NCI-H82 (cell line): ENCODE measurements at regions not wholly inside any gene's neighbourhood (a gene's known extent, or its start where the extent isn't known, plus 50 kb on each side); places are given as distances from the start of the nearest gene placed in this dataset.

Source experiments
- DNase-seq: peaks from one replicate; lab custom pipeline; 2025; lab: John Stamatoyannopoulos, UW

GRCh38 chr1:243944429-243945160 lies 94.6 kb upstream of the AKT3 start:
- DNase-seq: no peak

DNA sequence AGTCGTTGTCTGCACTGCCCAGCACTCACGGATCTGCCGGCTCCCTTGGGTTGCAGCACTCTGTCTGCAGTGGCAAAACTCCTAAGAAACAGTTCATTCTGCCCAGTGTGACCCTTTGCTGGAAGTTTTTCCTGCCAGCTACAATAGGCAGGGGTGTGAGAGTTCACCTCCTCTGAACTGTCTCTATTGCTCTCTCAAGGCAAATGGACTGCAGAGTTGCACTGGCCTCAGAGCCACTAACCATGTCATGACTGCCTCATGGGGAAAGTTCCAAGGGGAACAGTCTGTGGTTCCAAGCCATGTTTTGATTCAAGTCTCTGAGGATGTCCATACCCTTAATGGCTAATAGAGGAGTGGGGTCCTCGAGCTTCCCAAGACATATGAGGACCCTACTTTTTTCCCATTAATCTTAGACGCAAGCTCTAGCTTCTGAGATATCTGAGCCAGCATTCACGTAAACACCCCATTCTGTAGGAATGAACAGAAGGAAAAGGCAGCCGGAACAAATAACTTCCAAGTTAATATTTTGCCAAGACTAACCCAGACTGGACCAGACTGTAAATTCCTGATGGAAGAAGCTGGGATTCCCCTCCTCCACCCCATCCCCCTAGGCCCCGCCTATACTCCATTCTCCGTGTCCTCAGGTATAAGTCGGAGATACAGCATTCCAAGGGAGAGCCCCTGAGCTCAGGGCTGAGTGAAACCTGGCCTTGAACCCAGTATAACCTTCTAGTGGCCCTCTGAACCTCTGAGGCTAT lies 93.8 kb upstream of the AKT3 start:
- no peak for DNase-seq

GRCh38 chr1:243942196-243943150 lies 92.4 kb upstream of the AKT3 start:
- no peak for DNase-seq

DNA sequence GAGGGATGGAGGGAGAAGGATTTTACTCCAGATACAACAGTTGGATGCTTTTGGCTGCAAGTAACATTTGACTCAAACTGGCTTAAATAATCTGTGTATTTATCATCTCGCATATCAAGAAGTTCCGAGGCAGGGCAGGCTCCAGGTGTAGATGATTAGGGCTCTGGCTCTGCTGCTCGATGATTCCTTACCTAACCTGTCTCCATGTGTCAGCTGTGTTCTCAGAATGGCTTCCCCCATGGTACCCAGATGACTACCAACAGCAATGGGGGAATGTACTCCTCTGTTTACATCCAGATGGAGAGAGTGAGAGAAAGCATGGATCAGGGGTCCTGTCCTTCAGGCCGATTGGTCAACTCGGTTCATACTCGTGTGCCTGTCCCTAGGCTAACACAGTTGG lies 90.4 kb upstream of the AKT3 start:
- no peak for DNase-seq

GRCh38 chr1:243939167-243939848 lies 89.3 kb upstream of the AKT3 start:
- peak; percentile 32 for DNase-seq

GRCh38 chr1:243938208-243938607 lies 88.2 kb upstream of the AKT3 start:
- DNase-seq: no peak

DNA sequence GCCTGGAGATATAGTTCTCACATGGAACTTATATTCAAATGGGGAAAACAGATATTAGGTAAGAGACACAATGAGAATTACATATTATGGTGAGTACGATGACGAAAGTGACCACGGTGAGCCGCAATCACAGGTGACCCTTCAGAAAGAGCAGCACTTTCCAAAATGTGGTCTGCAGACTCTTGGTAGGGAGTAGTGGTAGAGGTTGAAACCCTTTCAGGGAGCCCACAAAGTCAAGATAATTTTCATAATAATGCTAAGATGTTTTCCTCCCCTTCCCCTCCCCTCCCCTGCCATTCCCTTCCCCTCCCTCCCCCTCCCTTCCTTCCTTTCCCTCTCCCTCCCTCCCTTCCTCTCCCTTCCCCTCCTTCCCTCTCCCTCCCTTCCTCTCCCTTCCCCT lies 83.5 kb upstream of the AKT3 start:
- DNase-seq: no peak

DNA sequence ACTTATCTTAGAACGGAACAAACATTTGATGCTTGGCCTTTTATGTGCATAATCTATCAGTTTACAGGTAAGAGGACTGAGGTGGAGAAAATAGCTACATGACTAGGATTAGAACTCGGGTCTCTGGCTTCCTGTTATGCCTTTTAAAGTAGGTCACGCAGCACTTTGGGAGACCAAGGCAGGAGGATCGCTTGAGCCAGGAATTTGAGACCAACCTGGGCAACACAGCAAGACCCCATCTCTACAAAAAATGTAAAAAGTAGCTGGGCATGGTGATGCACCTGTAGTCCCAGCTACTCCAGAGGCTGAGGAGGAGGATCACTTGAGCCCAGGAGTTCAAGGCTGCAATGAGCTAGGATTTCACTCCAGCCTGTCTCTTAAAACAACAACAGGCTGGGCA lies 81.9 kb upstream of the AKT3 start:
- no peak for DNase-seq

DNA sequence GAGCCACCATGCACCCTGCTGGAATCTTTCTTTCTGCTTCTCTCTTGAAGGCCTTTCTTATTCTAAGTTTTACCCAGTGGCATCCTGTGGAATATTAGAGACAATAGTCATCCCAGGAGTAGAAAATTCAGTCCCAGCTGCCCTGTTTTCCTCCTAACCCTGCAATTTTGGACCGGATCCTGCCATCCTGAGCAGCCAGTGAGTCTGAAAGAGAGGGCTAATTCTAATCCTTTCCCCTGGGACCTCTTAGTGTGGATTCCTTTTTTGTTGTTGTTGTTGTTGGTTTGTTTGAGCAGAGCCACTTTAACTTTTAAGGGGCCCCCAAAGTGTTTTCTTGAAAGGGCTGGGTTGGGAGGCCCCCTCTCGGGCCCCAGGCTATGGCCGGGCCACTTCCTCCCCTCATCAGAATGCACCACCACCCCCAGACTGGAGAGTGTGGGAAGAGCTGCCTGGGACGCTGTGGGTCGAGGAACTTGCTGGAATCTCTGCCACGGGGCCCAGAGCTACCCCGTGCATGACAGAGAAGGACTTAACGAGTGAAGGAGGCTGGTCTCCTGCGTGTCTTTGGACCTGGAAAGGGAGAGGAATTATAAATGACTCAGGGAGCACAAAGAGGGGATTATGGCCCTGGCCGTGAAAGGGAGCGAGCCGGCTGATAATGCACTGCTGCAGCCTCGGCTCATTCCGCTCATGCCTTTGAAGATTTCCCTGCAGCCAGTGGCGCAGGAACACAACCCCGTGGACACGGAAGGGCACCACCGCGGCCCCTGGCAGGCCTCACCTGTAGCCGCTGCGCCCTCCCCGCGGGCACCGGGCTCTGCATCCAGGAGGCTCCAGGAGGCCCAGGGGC lies 81.0 kb upstream of the AKT3 start:
- peak; percentile 83 for DNase-seq

DNA sequence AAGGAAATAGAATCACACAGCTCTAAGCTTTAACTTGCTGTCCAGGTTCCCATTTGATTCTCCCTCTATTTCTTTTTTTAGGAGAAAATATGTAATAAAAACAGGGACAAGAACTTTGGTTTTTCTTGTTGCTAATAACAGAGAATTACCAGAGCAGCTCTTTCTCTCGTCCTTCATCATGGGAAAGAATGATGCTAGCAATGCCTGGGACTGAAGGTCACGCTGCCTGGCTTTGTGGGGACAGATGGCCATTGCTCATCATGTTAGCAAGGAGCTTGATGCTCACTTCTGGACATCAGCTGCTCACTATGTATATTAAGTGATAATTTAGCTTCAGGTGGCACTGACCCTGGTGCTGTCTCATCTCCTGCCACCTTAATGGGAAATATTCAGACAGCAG lies 77.3 kb upstream of the AKT3 start:
- peak; percentile 36 for DNase-seq

- peak; percentile 35 for DNase-seq
These were observed 76.8 kb upstream of the AKT3 start for GRCh38 chr1:243926803-243927245.

GRCh38 chr1:243926299-243926698 lies 76.3 kb upstream of the AKT3 start:
- DNase-seq: peak; percentile 82

DNA sequence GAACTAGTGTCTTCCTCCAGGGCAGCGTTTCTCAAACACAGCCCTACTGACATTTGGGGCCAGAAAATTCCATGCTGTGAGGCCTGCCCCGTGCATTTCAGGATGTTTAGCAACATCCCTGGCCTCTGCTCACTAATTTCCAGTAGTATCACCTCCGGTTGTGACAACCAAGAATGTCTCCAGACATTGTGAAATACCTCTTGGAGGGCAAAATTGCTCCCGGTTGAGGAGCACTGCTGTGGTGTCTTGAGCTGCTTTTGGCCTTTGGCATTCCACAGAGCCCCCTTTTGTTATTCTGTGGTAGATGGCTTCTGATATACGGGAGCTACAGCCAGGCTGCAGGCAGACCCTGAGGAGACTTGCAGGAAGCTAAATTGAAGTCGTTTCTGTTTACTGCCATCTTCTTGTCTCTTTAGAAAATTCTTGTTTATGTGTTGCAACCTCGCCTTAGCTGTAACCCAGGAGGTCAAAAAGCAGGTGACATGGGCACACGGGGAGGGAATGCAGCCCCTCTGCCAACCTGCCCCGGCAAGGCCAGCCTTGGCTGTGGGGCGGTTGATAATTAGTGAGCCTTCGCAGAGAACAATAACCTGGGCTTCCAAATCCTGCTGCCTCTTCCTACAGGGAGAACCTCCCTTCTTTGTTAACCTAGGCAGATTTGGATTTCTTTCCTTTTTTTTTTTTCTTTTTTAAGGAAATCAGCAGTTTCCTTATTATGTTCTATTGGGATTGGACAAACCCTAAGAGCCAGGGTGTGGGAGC lies 74.7 kb upstream of the AKT3 start:
- no peak for DNase-seq

- DNase-seq: no peak
These were observed 74.1 kb upstream of the AKT3 start for GRCh38 chr1:243924188-243924587.

DNA sequence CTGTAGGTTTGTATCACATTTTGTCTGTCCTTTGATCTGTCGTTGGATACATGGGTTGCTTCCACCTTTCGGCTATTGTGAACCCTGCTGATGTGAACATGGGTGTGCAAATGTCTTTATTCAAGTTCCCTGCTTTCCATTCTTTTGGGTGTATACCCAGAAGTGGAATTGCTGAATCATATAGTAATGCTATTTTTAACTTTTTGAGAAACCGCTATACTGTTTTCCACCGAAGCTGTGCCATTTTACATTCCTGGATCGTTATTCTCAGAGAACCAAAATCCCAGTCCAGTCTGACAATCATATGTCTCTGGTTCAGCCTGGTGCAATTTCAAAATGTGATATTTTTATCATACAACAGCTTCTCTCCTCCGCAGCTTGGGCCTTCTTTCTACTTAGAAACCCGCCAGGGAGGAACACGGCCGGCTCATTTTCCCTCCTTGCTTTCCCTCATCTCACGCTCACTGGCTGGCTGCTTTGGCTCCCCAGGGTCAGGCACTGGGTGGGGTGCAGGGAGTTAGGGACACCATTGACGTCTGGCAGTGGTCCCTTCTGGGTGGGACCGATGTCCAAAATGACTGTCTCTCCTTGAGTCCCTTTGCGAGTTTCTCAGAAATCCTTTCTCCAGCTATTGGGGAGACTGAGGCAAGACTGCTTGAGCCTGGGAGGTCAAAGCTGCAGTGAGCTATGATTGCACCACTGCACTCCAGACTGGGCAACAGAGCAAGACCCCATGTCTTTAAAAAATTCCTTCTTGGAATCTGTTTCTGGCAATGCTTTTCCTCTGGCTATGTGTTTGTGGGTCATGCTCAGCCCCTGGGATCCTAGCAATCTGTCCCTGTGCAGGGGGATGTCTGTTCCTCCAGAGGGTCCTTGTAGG lies 73.5 kb upstream of the AKT3 start:
- no peak for DNase-seq

DNA sequence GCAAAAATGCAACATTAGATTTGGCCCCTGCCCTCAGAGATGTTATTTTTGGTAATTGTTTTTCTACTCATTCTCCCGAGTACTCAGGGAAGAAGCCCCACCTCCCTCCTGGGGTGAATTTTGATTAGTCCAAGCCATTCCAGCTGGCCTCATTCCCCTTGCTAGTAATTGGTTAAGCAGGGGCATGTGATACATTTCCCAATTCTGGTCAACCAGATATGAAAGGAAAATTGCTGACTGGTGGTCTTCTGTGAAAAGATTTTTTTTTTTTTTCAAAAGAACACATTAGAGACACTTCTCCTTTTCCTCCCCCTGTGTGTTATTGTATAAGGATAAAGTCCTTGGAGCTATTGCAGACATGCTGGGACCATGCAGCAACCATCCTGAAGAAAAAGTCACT lies 71.1 kb upstream of the AKT3 start:
- DNase-seq: peak; percentile 47

DNA sequence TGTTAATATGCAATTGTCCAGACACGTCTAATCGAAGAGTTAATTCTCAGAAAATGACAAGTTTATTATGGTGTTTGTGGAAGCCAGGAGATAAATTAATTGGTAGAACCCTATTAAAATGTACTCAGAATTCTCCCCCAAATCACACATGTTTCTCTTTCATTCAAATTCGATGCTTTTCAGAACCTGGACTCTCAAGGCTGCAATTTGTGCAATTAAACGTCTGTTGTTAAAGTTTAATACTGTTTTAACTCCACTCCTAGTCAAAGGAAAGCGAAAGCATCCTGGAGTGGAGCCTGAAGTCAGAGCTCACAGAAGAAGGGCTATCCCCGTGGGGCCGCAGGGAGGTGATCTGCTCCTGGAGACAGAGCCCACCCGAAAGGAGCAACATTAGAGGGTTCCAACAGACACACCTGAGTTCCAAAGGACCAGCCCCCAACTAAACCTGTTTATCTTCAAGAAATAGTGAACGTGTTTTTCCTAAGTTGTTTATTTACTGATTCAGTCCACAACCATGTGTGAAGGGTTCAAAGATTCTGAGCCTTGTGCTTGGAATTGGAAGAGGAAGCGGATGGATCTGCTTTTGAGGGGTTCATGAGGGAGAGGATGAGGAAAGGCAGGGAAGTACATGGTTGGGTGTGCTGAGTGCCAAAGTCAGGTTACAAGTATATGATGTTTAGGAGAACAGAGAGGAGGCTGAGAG lies 68.0 kb upstream of the AKT3 start:
- DNase-seq: no peak

DNA sequence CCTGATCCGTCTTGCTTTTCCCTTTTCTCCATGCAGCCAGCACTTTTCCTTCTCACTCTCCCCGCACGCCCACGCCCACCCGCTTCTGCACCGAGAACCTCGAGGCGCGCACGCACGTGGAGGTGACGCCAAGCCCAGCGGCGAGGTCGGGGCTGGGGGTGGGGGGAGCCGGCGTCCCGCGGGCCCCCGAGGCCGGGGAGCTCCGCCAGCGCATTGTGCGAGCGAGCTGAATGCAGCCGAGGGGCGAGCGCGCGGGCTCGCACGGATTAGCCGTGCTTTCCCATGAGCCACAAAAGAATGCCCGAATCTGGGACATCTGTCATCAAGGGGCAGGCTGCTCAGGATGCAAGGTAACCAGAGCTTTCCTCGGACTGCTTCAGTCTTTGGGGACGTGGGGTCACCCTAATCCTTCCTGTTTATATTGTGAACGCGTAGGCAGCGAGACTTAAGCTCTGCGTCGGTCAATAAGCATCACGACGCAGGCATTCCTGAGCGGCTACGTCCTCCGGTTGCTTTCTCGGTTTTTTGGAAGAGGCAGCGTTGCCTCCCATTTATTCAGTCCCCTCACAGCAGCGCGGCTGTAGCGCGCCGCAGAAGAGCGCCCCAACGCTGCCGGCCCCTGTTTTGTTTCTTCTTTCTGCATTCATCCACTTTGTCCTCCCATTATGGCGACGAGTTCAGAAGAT lies 67.3 kb upstream of the AKT3 start:
- DNase-seq: peak; percentile 86
